ENCODE measurements at regions not wholly inside any gene's neighbourhood (a gene's known extent, or its start where the extent isn't known, plus 50 kb on each side); places are given as distances from the start of the nearest gene placed in this dataset.

- TF ChIP-seq POLR2A (IDR thresholded peaks at IDR 0.05), result no peak
- TF ChIP-seq, protein P1, sequence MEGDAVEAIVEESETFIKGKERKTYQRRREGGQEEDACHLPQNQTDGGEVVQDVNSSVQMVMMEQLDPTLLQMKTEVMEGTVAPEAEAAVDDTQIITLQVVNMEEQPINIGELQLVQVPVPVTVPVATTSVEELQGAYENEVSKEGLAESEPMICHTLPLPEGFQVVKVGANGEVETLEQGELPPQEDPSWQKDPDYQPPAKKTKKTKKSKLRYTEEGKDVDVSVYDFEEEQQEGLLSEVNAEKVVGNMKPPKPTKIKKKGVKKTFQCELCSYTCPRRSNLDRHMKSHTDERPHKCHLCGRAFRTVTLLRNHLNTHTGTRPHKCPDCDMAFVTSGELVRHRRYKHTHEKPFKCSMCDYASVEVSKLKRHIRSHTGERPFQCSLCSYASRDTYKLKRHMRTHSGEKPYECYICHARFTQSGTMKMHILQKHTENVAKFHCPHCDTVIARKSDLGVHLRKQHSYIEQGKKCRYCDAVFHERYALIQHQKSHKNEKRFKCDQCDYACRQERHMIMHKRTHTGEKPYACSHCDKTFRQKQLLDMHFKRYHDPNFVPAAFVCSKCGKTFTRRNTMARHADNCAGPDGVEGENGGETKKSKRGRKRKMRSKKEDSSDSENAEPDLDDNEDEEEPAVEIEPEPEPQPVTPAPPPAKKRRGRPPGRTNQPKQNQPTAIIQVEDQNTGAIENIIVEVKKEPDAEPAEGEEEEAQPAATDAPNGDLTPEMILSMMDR (IDR thresholded peaks at IDR 0.05), result no peak
Observed at GRCh38 chr22:22432937-22433336, 75.6 kb downstream of the ZNF280B start.
